ENCODE measurements at regions not wholly inside any gene's neighbourhood (a gene's known extent, or its start where the extent isn't known, plus 50 kb on each side); places are given as distances from the start of the nearest gene placed in this dataset.
"Not testable (repeated sequence)": the region's sequence is repeated elsewhere in the genome, so short reads cannot be mapped to it uniquely, and the experiment has no call there.

GRCh38 chr10:60511477-60512229, 122.0 kb upstream of the ANK3 start:
- DNase-seq: no peak

- DNase-seq: peak; percentile 14
These were observed 119.2 kb upstream of the ANK3 start for GRCh38 chr10:60508831-60509230.

DNA sequence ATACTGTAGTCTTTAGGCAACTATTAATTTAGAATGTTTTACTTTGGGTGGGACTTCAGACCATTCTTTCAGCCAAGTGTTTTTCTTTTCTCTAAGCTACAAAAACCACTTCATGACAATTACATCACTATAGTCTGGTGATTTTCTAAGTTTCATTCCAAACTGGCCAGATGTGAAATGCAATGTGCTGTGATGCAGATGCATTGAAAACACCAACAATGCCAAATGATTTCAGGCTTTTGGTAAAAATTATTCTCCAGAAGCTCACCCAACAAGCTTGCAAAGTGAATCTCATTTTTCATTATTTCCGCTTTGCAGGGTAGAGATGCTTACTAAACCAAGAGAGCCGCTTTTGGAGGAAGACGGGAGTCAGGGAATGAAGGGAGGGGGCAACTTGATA, 118.4 kb upstream of the ANK3 start:
- no peak for DNase-seq

DNA sequence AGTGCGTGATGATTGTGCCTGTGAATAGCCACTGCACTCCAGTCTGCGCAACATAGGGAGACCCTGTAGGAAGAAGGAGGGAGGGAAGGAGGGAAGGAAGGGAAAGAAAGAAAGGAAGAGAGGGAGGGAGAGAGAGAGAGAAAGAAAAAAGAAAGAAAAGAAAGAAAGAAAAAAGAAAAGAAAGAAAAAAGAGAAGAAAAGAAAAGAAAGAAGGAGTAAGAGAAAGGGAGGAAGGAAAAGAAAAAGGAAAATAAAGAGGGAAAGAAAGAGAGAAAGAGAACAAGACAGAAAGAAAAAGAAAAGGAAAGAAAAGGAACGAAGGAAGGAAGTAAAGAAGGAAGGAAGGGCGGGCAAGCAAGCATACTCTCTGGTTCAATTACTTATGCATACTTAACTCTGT, 112.9 kb upstream of the ANK3 start:
- no peak for DNase-seq

DNA sequence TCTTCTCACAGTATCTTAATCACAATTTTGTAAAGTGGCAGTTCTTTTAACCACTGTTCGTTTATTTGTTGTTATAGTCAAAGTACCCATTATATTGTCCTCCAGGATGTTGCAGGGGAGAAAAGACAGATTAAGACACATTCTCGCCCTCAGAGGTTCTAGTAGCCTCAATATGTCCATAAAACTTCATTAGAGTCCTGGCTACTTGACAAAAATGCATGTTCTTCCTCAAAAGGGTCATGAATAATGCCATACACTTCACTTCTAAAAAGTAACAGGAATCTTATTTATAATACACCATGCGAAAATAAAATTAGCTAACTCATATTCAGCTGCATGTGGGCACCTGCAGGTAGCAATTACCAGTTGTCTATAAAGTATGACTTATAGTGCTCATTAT, 109.3 kb upstream of the ANK3 start:
- DNase-seq: no peak

DNA sequence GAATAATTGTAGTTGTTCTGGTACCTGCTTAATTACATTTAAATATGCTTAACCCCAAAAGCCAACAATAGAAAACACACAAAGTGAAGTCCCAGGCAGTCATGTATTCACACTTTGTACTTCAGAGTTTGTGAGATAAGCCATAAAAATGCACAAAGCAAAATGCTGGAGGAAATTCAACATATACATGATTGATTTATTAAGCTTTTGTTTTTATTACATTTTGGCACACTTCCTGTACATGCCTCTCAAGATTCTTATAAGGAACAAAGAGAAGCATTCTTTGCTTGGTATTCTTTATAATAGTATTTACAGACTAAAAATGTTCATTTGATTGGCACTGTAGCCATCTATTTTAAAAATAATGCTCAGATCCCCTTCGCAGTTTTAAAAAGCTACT, 107.7 kb upstream of the ANK3 start:
- DNase-seq: peak; percentile 22

DNA sequence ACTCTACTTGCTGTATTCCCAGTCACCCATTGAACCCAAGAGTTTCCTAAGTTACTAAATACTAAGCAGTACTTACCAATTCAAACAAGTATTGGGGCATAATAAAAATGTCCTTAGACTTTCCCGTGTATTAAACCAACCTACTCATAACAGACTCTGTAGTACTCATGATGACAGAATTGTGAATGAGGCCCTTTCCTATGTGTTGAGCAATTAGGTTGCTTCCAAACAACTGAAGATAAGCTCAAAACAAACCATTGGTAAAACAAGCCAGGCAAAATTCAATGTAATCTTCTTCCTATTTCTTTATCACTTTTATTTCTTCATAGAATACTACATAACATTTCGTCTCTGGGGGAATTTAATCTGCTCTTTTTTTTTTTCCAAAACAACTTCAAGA, 106.5 kb upstream of the ANK3 start:
- DNase-seq: no peak

- DNase-seq: peak; percentile 66
These were observed 105.8 kb upstream of the ANK3 start for GRCh38 chr10:60495338-60496055.

DNA sequence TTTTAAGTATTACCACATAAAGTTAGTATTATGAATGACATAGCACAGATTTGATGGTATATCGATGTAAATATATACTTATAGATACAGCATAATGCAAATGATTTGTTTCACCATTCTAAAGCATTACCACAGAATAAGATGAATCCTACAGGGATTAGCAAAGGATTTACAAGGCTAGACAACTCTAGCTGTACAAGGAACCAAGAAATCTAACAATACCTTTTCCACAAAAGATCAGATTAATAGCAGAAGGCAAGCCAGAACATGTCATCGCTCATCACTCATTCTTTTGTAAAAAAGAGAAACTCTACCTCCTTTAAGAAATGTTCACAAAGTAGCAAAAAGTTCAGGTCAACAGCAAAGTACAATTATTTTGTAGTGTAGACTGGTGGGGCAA, 105.1 kb upstream of the ANK3 start:
- no peak for DNase-seq

DNA sequence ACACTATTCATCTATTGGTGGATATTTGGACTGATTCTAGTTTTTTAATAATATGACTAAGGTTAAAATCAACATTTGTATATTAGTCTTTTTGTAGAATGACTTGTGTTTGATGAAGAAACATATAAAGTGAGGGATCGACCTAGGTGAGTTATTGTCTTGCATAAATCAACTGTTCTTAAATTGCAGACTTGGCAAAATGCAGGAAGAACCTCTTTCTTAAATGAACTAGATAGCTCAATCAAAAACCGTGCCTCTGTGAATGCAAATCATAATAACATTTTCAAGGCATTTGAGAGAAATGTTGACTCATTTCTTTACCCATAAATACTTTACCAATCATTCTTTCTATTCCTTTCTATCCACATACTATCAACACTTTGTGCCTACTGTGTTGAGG, 101.5 kb upstream of the ANK3 start:
- no peak for DNase-seq

DNA sequence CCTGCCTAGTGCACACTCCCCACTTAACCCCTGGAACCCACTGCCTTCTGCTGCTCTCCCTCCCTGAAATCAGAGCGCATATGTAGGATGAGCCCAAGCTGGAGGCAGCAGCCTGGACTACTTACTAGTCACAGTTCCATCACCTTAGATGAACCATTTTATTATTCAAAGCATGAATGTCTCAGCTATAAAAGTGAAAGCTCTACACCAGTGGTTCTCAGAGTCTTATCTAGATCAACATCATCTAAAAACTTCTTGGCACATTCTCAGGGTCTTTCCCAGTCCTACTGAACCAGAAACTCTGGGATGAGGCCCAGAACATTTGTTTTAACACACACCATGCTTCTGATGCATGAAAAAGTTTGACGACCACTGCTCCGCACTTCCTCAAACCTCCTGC, 100.3 kb upstream of the ANK3 start:
- no peak for DNase-seq

- DNase-seq: no peak
These were observed 98.5 kb upstream of the ANK3 start for GRCh38 chr10:60488111-60488669.

DNA sequence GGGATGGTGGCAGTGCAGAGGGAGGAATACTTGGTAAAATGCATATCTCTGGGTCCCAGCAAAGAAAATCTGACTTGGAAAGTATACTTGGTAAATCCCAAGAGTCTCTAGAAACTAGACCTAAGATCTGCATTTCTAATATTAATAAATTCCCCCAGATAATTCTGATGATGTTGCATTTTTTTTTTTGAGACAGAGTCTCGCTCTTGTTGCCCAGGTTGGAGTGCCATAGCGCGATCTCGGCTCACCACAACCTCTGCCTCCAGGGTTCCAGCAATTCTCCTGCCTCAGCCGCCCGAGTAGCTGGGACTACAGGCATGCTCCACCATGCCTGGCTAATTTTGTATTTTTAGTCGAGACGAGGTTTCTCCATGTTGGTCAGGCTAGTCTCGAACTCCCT, 97.9 kb upstream of the ANK3 start:
- no peak for DNase-seq

DNA sequence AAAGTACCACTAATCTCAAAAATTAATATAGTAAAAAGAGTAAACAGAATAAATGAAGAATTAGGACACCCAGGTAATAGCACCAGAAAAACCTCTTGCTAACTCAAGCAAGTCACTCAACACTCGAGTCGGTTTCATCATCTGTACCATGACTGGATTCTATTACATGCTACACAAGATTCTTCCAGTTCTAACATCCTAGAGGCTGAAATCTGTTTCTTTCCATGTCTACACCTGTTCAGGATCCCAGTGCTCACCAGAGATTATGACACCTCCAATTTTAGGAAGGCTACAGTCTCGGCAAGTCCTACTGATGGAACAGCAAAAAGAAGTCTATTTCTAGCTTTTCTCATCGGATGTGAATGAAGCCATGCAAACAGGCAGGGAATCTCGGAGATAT, 95.3 kb upstream of the ANK3 start:
- DNase-seq: no peak

- peak; percentile 91 for DNase-seq
These were observed 91.3 kb upstream of the ANK3 start for GRCh38 chr10:60480865-60481563.

GRCh38 chr10:60479305-60480020, 89.8 kb upstream of the ANK3 start:
- DNase-seq: peak; percentile 65

DNA sequence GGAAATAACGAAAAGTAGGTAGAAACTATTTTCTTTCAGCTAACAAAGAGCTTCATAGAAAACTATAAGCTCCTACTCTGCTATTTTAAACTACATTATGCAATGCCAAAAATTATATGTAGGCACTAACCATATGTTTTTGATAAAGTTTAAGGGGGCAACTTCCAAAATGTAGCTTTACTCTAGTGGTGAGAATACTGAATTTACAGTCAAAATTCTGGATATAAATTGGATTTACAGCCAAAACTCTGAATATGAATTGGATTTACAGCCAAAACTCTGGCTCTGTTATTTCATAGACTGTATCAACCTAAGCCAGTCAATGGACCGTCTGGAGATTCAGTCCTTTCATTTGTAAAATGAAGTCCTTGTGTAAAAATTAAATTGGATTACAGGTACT, 86.8 kb upstream of the ANK3 start:
- DNase-seq: no peak

DNA sequence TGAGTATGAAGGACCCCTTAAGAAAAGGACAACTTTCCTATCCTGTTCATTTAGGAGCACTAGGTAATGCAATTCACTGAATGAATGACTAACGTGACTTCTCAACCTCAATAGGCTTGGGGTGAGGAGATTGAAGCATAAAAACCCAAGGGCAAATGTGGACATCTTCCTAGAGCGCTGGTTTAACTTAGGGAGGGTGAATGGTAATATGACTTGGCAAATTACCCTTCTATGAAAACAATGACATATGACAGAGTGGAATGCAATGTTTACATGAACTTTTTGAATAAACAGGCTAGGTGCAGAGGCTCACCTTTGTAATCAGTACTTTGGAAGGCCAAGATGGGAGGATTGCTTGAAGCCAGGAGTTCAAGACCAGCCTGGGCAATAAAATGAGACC, 83.9 kb upstream of the ANK3 start:
- DNase-seq: no peak

DNA sequence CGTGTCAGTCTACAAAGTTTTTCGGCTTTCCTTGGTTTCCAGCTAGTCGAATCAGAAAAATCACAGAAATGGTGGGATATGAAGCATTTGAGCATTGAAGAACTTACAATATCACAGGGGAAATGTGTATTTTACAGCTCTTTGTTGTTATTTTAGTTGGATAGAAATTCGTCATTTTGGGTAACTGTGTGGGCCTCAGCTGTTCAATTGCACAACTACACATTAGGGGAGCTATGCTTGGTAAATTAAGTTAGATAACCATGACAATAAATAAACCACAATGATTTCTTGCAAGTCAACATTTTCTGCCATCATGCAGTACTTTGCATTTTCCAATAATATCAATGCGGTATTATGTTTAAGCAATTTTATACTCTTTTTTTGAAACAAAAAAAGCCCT, 80.4 kb upstream of the ANK3 start:
- no peak for DNase-seq

- not testable (repeated sequence) for DNase-seq
These were observed 79.5 kb upstream of the ANK3 start for GRCh38 chr10:60469147-60469546.

GRCh38 chr10:60467202-60467546, 77.5 kb upstream of the ANK3 start:
- DNase-seq: no peak

- peak; percentile 68 for DNase-seq
These were observed 76.9 kb upstream of the ANK3 start for GRCh38 chr10:60466267-60467201.
